GM10248 (cell line): ENCODE measurements at regions not wholly inside any gene's neighbourhood (a gene's known extent, or its start where the extent isn't known, plus 50 kb on each side); places are given as distances from the start of the nearest gene placed in this dataset.

ENCODE experiments used
- CTCF ChIA-PET: fragments of 300-600 bp; sonication (Branson Sonifier 250); formaldehyde crosslinking; extraction: SDS; loops from one replicate; lab custom pipeline; 2021; ENCODE audit warnings: antibody characterized with exemption; lab: Yijun Ruan, JAX
- POLR2A ChIA-PET: fragments of 350-650 bp; sonication (Branson Sonifier 250); formaldehyde crosslinking; extraction: SDS; loops from one replicate; lab custom pipeline; 2020; ENCODE audit warnings: antibody characterized with exemption; lab: Yijun Ruan, JAX
- DNase-seq: peaks from one replicate; pipeline ENCODE4 v3.0.0; 2012; ENCODE audit errors: extremely low spot score
- TF ChIP-seq, protein P1 (sequence below): IDR thresholded peaks from 2 replicates; pipeline ENCODE4 v1.5.1; 2012; ENCODE audit warnings: mild to moderate bottlenecking, low read depth; ENCODE audit errors: extremely low read depth, missing control alignments, control extremely low read depth

DNA sequence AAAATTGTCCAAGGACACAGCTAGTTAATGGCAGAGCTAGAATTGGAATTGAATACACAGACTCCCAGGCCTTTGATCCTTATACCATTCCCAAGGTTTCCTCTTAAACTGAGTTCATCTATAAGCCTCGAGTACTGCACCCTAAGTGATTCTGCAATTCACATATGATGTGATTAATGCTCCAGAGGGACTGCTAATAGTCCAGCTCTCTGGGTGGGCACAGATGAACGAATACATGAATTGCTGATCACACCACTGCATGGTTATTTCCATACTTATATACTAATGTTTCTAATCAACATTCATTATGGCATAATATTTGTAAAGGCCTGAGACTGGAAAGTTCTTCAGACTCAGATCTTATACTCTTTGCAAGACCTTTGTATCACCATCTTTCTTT is 101.8 kb downstream of the NUFIP1 start:
- TF ChIP-seq, protein P1, sequence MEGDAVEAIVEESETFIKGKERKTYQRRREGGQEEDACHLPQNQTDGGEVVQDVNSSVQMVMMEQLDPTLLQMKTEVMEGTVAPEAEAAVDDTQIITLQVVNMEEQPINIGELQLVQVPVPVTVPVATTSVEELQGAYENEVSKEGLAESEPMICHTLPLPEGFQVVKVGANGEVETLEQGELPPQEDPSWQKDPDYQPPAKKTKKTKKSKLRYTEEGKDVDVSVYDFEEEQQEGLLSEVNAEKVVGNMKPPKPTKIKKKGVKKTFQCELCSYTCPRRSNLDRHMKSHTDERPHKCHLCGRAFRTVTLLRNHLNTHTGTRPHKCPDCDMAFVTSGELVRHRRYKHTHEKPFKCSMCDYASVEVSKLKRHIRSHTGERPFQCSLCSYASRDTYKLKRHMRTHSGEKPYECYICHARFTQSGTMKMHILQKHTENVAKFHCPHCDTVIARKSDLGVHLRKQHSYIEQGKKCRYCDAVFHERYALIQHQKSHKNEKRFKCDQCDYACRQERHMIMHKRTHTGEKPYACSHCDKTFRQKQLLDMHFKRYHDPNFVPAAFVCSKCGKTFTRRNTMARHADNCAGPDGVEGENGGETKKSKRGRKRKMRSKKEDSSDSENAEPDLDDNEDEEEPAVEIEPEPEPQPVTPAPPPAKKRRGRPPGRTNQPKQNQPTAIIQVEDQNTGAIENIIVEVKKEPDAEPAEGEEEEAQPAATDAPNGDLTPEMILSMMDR, result no peak
- no peak for DNase-seq

DNA sequence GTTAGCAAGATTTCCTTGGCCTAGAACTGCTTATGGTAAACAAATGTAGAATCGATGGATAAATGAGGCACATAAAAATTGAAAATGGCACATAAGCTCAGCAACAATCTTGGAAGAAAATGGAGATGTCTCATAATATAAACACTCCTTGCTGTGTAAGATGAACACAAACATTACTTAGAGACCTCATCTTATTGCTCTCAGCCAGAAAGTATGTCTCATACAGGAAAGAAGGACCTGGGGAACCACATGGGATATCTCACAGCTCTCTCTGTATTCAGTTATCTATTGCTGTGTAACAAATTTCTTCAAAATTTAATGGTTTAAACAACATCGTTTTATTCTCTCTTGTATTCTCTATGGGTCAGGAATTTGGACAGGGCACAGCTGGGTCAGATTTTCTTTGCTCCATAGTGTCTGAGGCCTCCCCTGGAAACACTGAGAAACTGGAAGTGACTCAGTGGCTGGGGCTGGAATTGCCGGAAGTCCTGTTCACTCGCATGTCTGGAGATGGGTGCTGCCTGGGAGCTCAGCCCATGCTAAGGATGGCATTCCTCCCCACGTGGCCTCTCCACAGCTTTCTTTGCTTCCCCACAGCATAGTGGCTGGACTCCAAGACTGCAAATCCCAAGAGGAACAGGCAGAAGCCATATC is 105.1 kb downstream of the NUFIP1 start:
- CTCF ChIA-PET, result interaction anchor here (1.5 to 1.7 kb wide), 2 partner anchors 26 to 401 kb away, joined by 4 read pairs; no protein-coding TSS in a partner anchor
- TF ChIP-seq, protein P1, result no peak
- POLR2A ChIA-PET, result no interaction called here
- no peak for DNase-seq

More for the DNA sequence above, 101.8 kb downstream of the NUFIP1 start:
- POLR2A ChIA-PET, result no interaction called here
- CTCF ChIA-PET, result interaction anchor here (1.6 to 2.9 kb wide), 2 partner anchors 401 to 404 kb away, joined by 3 to 9 read pairs; no protein-coding TSS in a partner anchor

DNA sequence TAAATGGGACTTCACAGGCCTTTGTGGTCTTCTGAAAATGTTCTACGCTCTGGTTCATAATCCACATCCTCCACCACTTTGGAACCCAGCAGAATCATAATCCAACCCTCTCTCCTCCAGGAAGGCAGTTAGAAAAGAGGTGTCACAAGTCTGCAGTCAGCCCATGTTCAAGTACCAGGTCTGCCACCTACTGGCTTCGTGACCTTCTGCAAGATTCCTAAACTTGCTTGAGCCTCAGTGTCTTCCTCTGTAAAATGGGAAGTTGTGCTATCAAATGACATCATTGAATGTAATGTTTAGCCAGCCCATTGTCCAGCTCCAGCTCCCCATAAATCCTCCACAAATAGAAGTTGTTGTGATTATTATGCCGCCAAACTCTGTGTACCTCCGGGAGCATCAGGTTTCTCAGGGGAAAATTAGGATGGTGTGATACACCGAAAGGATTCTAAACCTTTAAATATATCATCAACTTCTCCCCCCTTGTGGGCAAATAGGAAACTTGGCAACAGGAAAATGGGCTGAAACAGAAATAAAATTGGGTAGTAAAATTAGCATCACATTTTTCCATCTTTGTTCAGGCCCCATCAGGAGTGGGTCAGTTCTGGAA is 109.7 kb downstream of the NUFIP1 start:
- ChIA-PET POLR2A (no interaction called here), CTCF (interaction anchor here (1.1 to 4.5 kb wide), 2 partner anchors 387 to 396 kb away, joined by 3 to 25 read pairs; no protein-coding TSS in a partner anchor)
- TF ChIP-seq, protein P1, result peak; percentile 53
- DNase-seq, result peak; percentile 41

DNA sequence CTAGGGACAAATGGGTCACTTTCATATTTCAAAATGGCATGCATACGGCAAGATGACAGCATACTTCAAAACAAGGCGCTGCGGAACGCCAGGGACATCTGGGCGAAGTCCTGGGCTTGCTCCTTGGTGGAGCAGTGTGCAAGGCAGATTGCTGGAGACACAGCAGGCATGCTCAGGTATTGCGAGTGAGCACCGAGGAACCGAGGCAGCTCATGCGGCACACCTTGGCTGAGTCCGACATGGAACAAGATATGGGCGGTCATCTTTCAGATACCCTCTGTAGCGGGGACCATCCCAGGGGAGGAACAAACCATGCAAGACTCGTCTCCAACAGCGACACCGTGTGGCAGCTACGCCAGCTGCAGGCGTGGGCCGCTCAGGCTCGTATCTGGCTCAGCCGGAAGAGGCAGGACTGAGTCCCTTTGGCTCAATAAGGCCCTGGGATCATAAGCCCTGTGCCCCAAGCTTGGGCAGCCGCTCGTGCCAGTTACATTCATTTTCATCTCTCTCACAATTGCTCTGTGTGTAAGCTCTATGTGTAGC is 112.4 kb downstream of the NUFIP1 start:
- CTCF ChIA-PET, result interaction anchor here (1.1 kb wide), 1 partner anchor 394 kb away, joined by 3 read pairs; no protein-coding TSS in a partner anchor

DNA sequence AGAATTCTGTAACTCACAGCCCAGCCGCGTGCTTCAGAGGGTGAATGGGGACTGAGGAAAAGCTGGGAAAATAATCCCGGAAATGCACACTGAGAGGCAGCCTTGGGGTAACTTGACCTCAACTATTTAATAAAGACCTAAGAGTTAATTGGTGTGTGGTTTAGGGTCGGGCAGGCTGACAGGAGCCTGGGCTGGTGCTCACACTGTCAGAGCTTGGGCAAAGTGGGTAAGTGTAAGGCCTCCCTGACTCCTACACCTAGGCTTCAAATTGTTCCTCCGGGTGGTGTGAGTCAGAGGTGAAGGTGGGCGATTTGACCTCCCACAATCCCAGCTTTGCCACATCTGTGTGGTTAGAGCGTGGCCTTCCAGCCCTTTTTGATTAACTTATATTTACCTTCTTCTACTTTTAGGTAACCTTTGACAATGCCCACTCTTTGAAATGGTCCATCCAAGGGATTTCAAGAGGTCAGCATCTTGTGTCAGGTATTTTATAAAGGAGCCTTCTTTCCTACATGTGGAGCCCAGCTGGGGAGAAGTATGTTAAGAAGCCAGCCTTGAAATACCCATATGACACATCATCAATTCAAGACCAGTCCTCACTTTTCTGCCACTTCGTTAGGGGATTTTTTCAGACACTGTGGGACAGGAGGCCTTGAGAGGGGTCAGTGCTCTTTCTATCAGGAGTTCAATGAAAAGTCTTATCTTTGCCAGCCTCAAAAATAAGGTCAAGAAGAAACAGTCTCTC is 114.2 kb downstream of the NUFIP1 start:
- TF ChIP-seq, protein P1, result no peak
- ChIA-PET POLR2A (no interaction called here), CTCF (no interaction called here)

More for the DNA sequence above, 112.4 kb downstream of the NUFIP1 start:
- DNase-seq, result no peak
- POLR2A ChIA-PET, result no interaction called here
- TF ChIP-seq, protein P1, result no peak

DNA sequence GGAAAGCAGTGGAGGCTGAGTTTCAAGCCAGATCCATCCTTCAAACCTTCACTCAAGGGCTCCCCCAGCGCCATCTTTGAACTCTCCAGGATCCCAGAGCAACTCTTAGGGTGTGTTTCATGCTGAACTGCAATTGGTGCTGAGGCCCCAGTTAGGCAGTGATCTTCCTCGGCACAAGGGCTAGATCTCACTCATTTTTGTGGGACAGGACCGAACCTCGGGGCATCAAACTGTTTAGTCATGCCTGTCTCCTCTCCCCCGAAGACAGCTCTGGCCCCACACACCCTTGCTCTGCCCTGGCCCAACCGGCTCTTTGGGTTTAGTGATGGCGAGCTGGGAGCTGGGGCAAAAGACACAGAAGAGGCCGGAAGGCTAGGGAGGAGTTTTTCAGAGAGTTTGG is 115.1 kb downstream of the NUFIP1 start:
- TF ChIP-seq, protein P1, result no peak
- POLR2A ChIA-PET, result no interaction called here
- DNase-seq, result no peak
- CTCF ChIA-PET, result no interaction called here

More for the DNA sequence above, 114.2 kb downstream of the NUFIP1 start:
- no peak for DNase-seq
